ENCODE measurements at regions not wholly inside any gene's neighbourhood (a gene's known extent, or its start where the extent isn't known, plus 50 kb on each side); places are given as distances from the start of the nearest gene placed in this dataset.
"Not testable (repeated sequence)": the region's sequence is repeated elsewhere in the genome, so short reads cannot be mapped to it uniquely, and the experiment has no call there.

GRCh38 chr7:10463701-10464100 is 510.0 kb upstream of the PHF14 start:
- ATAC-seq (ENCODE audit: poor library complexity) (no peak), DNase-seq (no peak)
- no peaks in the 10 kb centered on the region for H3K4me1 Mint-ChIP-seq (ENCODE audit: low read depth)
- Histone ChIP-seq H3K9me3 (ENCODE audit: control insufficient read depth in 1 of 2, insufficient read depth in 1 of 2, low read length in 2 of 2) (no peaks in the 10 kb centered on the region), H3K27ac (ENCODE audit: low read depth in 1 of 2, low read length in 2 of 2) (no peak overlapping the region), H3K36me3 (ENCODE audit: insufficient read depth, low read length) (no peaks in the 10 kb centered on the region), H3K4me3 (ENCODE audit: low read length) (no peak overlapping the region), H3K4me1 (ENCODE audit: insufficient read depth, low read length) (no peaks in the 10 kb centered on the region), H3K27me3 (ENCODE audit: control insufficient read depth in 1 of 2, insufficient read depth in 2 of 2, low read length in 2 of 2) (no peaks in the 10 kb centered on the region)
- TF ChIP-seq CTCF (IDR thresholded peaks at IDR 0.05) = no peak
- ChIA-PET CTCF (no interaction called here), POLR2A (no interaction called here)
- H3K27me3 Mint-ChIP-seq = no peaks in the 10 kb centered on the region
- H3K4me3 Mint-ChIP-seq = no peak overlapping the region
- H3K9me3 Mint-ChIP-seq = peaks cover 2% of the 10 kb centered on the region
- intact Hi-C loops (cut with DNase I, micrococcal nuclease) = no loop called here
- no peaks in the 10 kb centered on the region for H3K36me3 Mint-ChIP-seq (ENCODE audit: low read depth)
- H3K27ac Mint-ChIP-seq = no peak overlapping the region

GRCh38 chr7:10465536-10465935 is 508.1 kb upstream of the PHF14 start:
- H3K4me3 Mint-ChIP-seq; H3K27me3 Mint-ChIP-seq; H3K27ac ChIP-seq (ENCODE audit: low read depth in 1 of 2, low read length in 2 of 2); DNase-seq; H3K4me3 ChIP-seq (ENCODE audit: low read length); POLR2A ChIA-PET; H3K4me1 ChIP-seq (ENCODE audit: insufficient read depth, low read length); H3K27ac Mint-ChIP-seq; H3K9me3 Mint-ChIP-seq; CTCF ChIA-PET; ATAC-seq (ENCODE audit: poor library complexity); H3K27me3 ChIP-seq (ENCODE audit: control insufficient read depth in 1 of 2, insufficient read depth in 2 of 2, low read length in 2 of 2); H3K9me3 ChIP-seq (ENCODE audit: control insufficient read depth in 1 of 2, insufficient read depth in 1 of 2, low read length in 2 of 2); H3K36me3 Mint-ChIP-seq (ENCODE audit: low read depth); intact Hi-C loops (cut with DNase I, micrococcal nuclease); H3K4me1 Mint-ChIP-seq (ENCODE audit: low read depth); H3K36me3 ChIP-seq (ENCODE audit: insufficient read depth, low read length): not testable (repeated sequence)

GRCh38 chr7:10468908-10469307 is 504.8 kb upstream of the PHF14 start:
- Mint-ChIP-seq H3K27ac (no peak overlapping the region), H3K9me3 (no peaks in the 10 kb centered on the region), H3K4me1 (ENCODE audit: low read depth) (no peaks in the 10 kb centered on the region), H3K4me3 (no peak overlapping the region), H3K27me3 (no peaks in the 10 kb centered on the region), H3K36me3 (ENCODE audit: low read depth) (no peaks in the 10 kb centered on the region)
- no peak for TF ChIP-seq CTCF (IDR thresholded peaks at IDR 0.05)
- ChIA-PET POLR2A (no interaction called here), CTCF (no interaction called here)
- ATAC-seq (ENCODE audit: poor library complexity) (no peak), DNase-seq (no peak)
- Histone ChIP-seq H3K4me1 (ENCODE audit: insufficient read depth, low read length) (no peaks in the 10 kb centered on the region), H3K9me3 (ENCODE audit: control insufficient read depth in 1 of 2, insufficient read depth in 1 of 2, low read length in 2 of 2) (no peaks in the 10 kb centered on the region), H3K36me3 (ENCODE audit: insufficient read depth, low read length) (no peaks in the 10 kb centered on the region), H3K4me3 (ENCODE audit: low read length) (no peak overlapping the region), H3K27me3 (ENCODE audit: control insufficient read depth in 1 of 2, insufficient read depth in 2 of 2, low read length in 2 of 2) (no peaks in the 10 kb centered on the region), H3K27ac (ENCODE audit: low read depth in 1 of 2, low read length in 2 of 2) (no peak overlapping the region)
- intact Hi-C loops (cut with DNase I, micrococcal nuclease) = no loop called here

GRCh38 chr7:10469476-10469875 is 504.2 kb upstream of the PHF14 start:
- ChIA-PET POLR2A (no interaction called here), CTCF (no interaction called here)
- no peaks in the 10 kb centered on the region for H3K9me3 ChIP-seq (ENCODE audit: control insufficient read depth in 1 of 2, insufficient read depth in 1 of 2, low read length in 2 of 2)
- DNase-seq = no peak
- no peak overlapping the region for H3K4me3 ChIP-seq (ENCODE audit: low read length)
- H3K27ac ChIP-seq (ENCODE audit: low read depth in 1 of 2, low read length in 2 of 2) = no peak overlapping the region
- Mint-ChIP-seq H3K4me1 (ENCODE audit: low read depth) (no peaks in the 10 kb centered on the region), H3K9me3 (no peaks in the 10 kb centered on the region), H3K36me3 (ENCODE audit: low read depth) (no peaks in the 10 kb centered on the region), H3K4me3 (no peak overlapping the region), H3K27me3 (no peaks in the 10 kb centered on the region), H3K27ac (no peak overlapping the region)
- TF ChIP-seq CTCF (IDR thresholded peaks at IDR 0.05) = no peak
- no peak for ATAC-seq (ENCODE audit: poor library complexity)
- no peaks in the 10 kb centered on the region for H3K36me3 ChIP-seq (ENCODE audit: insufficient read depth, low read length)
- no peaks in the 10 kb centered on the region for H3K27me3 ChIP-seq (ENCODE audit: control insufficient read depth in 1 of 2, insufficient read depth in 2 of 2, low read length in 2 of 2)
- intact Hi-C loops (cut with DNase I, micrococcal nuclease) = no loop called here
- no peaks in the 10 kb centered on the region for H3K4me1 ChIP-seq (ENCODE audit: insufficient read depth, low read length)
